DND-41 (cell line): ENCODE measurements at regions not wholly inside any gene's neighbourhood (a gene's known extent, or its start where the extent isn't known, plus 50 kb on each side); places are given as distances from the start of the nearest gene placed in this dataset.

Source experiments
- EZH2 ChIP-seq: IDR thresholded peaks from 3 replicates; pipeline ENCODE4 v1.6.1; 2012; ENCODE audit warnings: borderline replicate concordance, low read depth, mild to moderate bottlenecking, moderate library complexity, low read length, inconsistent platforms; ENCODE audit not compliant: severe bottlenecking
- TF ChIP-seq, protein P1 (sequence below): IDR thresholded peaks from 2 replicates; pipeline ENCODE4 v1.5.1; 2012; ENCODE audit warnings: borderline replicate concordance, low read length, moderate library complexity, mild to moderate bottlenecking; ENCODE audit not compliant: poor library complexity, severe bottlenecking; ENCODE audit errors: extremely low read depth

DNA sequence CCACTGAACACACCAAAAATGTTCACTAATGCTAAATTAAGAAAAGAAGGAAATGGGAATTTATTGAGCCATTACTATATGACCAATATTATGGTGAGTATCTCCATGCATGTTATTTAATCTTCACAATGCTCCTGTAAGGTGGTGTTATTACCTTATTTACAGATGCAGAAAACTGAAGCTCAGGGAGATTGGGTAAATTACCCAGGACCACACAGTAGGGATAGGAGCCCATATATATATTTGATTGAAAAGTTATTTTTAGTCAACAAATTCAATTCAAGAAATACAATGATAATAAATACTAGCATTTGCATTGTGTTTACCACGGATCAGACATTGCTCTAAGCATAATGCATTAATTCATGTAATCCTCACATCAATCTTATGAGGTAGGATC is 202.2 kb upstream of the FBXO11 start:
- no peak for TF ChIP-seq EZH2
- TF ChIP-seq, protein P1, sequence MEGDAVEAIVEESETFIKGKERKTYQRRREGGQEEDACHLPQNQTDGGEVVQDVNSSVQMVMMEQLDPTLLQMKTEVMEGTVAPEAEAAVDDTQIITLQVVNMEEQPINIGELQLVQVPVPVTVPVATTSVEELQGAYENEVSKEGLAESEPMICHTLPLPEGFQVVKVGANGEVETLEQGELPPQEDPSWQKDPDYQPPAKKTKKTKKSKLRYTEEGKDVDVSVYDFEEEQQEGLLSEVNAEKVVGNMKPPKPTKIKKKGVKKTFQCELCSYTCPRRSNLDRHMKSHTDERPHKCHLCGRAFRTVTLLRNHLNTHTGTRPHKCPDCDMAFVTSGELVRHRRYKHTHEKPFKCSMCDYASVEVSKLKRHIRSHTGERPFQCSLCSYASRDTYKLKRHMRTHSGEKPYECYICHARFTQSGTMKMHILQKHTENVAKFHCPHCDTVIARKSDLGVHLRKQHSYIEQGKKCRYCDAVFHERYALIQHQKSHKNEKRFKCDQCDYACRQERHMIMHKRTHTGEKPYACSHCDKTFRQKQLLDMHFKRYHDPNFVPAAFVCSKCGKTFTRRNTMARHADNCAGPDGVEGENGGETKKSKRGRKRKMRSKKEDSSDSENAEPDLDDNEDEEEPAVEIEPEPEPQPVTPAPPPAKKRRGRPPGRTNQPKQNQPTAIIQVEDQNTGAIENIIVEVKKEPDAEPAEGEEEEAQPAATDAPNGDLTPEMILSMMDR: no peak
